WTC11 (cell line): ENCODE measurements at regions not wholly inside any gene's neighbourhood (a gene's known extent, or its start where the extent isn't known, plus 50 kb on each side); places are given as distances from the start of the nearest gene placed in this dataset.

ENCODE experiments used
- ATAC-seq: fragments of 200-7000 bp; cut with Tn5 transposase; 2 replicates; pipeline ENCODE4 v1.10.0; 2021; ENCODE audit warnings: mild to moderate bottlenecking, moderate library complexity
- CTCF ChIA-PET: fragments of 300-600 bp; sonication (Branson Sonifier 250); formaldehyde crosslinking; loops from one replicate; lab custom pipeline; 2021; ENCODE audit warnings: antibody characterized with exemption; lab: Charles Lee
- POLR2A ChIA-PET: fragments of 350-600 bp; sonication (Branson Sonifier 250); formaldehyde crosslinking; loops from one replicate; lab custom pipeline; 2021; ENCODE audit warnings: antibody characterized with exemption; lab: Charles Lee
- DNase-seq: peaks from one replicate; pipeline ENCODE4 v3.0.0; 2021; ENCODE audit warnings: low spot score
- H3K27ac Mint-ChIP-seq: 2 replicates; pipeline ENCODE4 v1.8.0; 2021; ENCODE audit warnings: mixed read lengths
- H3K27me3 Mint-ChIP-seq: 2 replicates; pipeline ENCODE4 v1.8.0; 2021; ENCODE audit warnings: low read depth, mild to moderate bottlenecking, moderate library complexity, mixed read lengths
- H3K36me3 Mint-ChIP-seq: 2 replicates; pipeline ENCODE4 v1.8.0; 2021; ENCODE audit warnings: mixed read lengths
- H3K4me1 Mint-ChIP-seq: 2 replicates; pipeline ENCODE4 v1.8.0; 2022; ENCODE audit warnings: mixed read lengths
- H3K4me3 Mint-ChIP-seq: 2 replicates; pipeline ENCODE4 v1.8.0; 2021; ENCODE audit warnings: mild to moderate bottlenecking, moderate library complexity, mixed read lengths
- H3K9me3 Mint-ChIP-seq: 2 replicates; pipeline ENCODE4 v1.8.0; 2021; ENCODE audit warnings: mixed read lengths
- CREB1 ChIP-seq: sonication (generic); formaldehyde crosslinking; IDR thresholded peaks from 2 replicates; pipeline ENCODE4 v1.8.0; 2023; ENCODE audit warnings: mild to moderate bottlenecking, missing genetic modification reagents
- CREM ChIP-seq: sonication (generic); formaldehyde crosslinking; IDR thresholded peaks from 2 replicates; pipeline ENCODE4 v1.8.1; 2022; ENCODE audit warnings: mild to moderate bottlenecking, missing genetic modification reagents, moderate library complexity
- ETV6 ChIP-seq: sonication (generic); formaldehyde crosslinking; IDR thresholded peaks from 2 replicates; pipeline ENCODE4 v1.8.1; 2022; ENCODE audit warnings: mild to moderate bottlenecking, missing genetic modification reagents
- FOXK1 ChIP-seq: sonication (generic); formaldehyde crosslinking; IDR thresholded peaks from 2 replicates; pipeline ENCODE4 v1.8.0; 2022; ENCODE audit warnings: mild to moderate bottlenecking, moderate library complexity, missing genetic modification reagents
- GTF2I ChIP-seq: fragments of 250-450 bp; sonication (Bioruptor Pico); conservative IDR thresholded peaks from 2 replicates; pipeline ENCODE4 v1.4.0; 2021; ENCODE audit warnings: mild to moderate bottlenecking
- IRF2 ChIP-seq: sonication (generic); formaldehyde crosslinking; IDR thresholded peaks from 2 replicates; pipeline ENCODE4 v1.8.0; 2022; ENCODE audit warnings: low read depth, missing genetic modification reagents, borderline replicate concordance
- RELA ChIP-seq: sonication (generic); formaldehyde crosslinking; IDR thresholded peaks from 2 replicates; pipeline ENCODE4 v1.8.1; 2022; ENCODE audit warnings: missing genetic modification reagents, mild to moderate bottlenecking, borderline replicate concordance
- TCF7 ChIP-seq: sonication (generic); formaldehyde crosslinking; IDR thresholded peaks from 2 replicates; pipeline ENCODE4 v1.8.0; 2022; ENCODE audit warnings: mild to moderate bottlenecking, low read depth, missing genetic modification reagents, moderate library complexity
- ZNF121 ChIP-seq: sonication (generic); formaldehyde crosslinking; IDR thresholded peaks from 2 replicates; pipeline ENCODE4 v1.8.0; 2023; ENCODE audit warnings: missing genetic modification reagents
- ZNF423 ChIP-seq: fragments of 250-450 bp; sonication (Bioruptor Pico); IDR thresholded peaks from 2 replicates; pipeline ENCODE4 v2.1.2; 2022; ENCODE audit warnings: mild to moderate bottlenecking, moderate library complexity
- ZNF671 ChIP-seq: fragments of 250-450 bp; sonication (Bioruptor Pico); IDR thresholded peaks from 2 replicates; pipeline ENCODE4 v1.8.0; 2021; ENCODE audit warnings: mild to moderate bottlenecking
- TF ChIP-seq, protein P1 (sequence below): fragments of 250-450 bp; sonication (Bioruptor Pico); IDR thresholded peaks from 2 replicates; pipeline ENCODE4 v1.9.0; 2021; ENCODE audit warnings: moderate library complexity, mild to moderate bottlenecking, inconsistent platforms, borderline replicate concordance
- TF ChIP-seq, protein P2 (sequence below): fragments of 250-450 bp; sonication (Bioruptor Pico); IDR thresholded peaks from 2 replicates; pipeline ENCODE4 v1.9.0; 2021; ENCODE audit warnings: mild to moderate bottlenecking
- TF ChIP-seq, protein P3 (sequence below): sonication (generic); formaldehyde crosslinking; IDR thresholded peaks from 2 replicates; pipeline ENCODE4 v1.8.1; 2022; ENCODE audit warnings: missing genetic modification reagents, borderline replicate concordance
- TF ChIP-seq, protein P4 (sequence below): sonication (generic); formaldehyde crosslinking; IDR thresholded peaks from 2 replicates; pipeline ENCODE4 v1.8.0; 2023; ENCODE audit warnings: missing genetic modification reagents
- TF ChIP-seq, protein P5 (sequence below): sonication (generic); formaldehyde crosslinking; conservative IDR thresholded peaks from 2 replicates; pipeline ENCODE4 v1.8.1; 2022; ENCODE audit warnings: mild to moderate bottlenecking, missing genetic modification reagents
- TF ChIP-seq, protein P6 (sequence below): sonication (generic); formaldehyde crosslinking; IDR thresholded peaks from 2 replicates; pipeline ENCODE4 v1.8.1; 2023; ENCODE audit warnings: mild to moderate bottlenecking, missing genetic modification reagents, borderline replicate concordance
- TF ChIP-seq, protein P7 (sequence below): sonication (generic); formaldehyde crosslinking; IDR thresholded peaks from 2 replicates; pipeline ENCODE4 v1.8.1; 2023; ENCODE audit warnings: mild to moderate bottlenecking, moderate library complexity, missing genetic modification reagents
- TF ChIP-seq, protein P8 (sequence below): sonication (generic); formaldehyde crosslinking; IDR thresholded peaks from 2 replicates; pipeline ENCODE4 v1.8.1; 2023; ENCODE audit warnings: mild to moderate bottlenecking, missing genetic modification reagents
- TF ChIP-seq, protein P9 (sequence below): sonication (generic); formaldehyde crosslinking; IDR thresholded peaks from 2 replicates; pipeline ENCODE4 v1.8.0; 2022; ENCODE audit warnings: mild to moderate bottlenecking, missing genetic modification reagents

DNA sequence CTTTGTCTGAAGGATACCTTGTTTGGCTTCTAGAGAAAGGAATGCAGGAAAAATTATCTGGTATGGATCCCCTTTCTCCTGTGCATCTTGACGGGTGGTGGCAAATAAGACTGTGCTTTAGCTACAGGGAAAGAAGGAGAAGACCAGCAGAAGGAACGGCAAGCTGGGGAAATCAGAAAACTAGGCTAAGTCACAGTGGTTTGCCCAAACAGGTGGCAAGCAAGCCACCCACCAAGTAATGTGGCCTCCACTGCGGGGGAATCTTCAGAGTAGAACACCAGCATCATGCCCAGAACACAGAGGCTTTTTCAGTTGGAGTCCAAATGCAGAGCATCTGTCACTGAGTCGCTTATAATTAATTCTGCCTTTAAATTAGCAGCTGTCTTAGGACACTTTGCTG lies 282.8 kb downstream of the PHF14 start:
- H3K36me3 Mint-ChIP-seq: no peaks in the 10 kb centered on the region
- H3K27me3 Mint-ChIP-seq: no peaks in the 10 kb centered on the region
- no peaks in the 10 kb centered on the region; the same call in 1 of the 2 replicates for H3K4me1 Mint-ChIP-seq
- no peak overlapping the region for H3K4me3 Mint-ChIP-seq
- H3K27ac Mint-ChIP-seq: no peak overlapping the region
- ChIA-PET POLR2A (no interaction called here), CTCF (no interaction called here)
- DNase-seq: no peak
- no peaks in the 10 kb centered on the region for H3K9me3 Mint-ChIP-seq
- ATAC-seq: no peak
- no peak for TF ChIP-seq FOXK1 (CRISPR knock-in tag)
- no peak for TF ChIP-seq GTF2I
- TF ChIP-seq, protein P1, sequence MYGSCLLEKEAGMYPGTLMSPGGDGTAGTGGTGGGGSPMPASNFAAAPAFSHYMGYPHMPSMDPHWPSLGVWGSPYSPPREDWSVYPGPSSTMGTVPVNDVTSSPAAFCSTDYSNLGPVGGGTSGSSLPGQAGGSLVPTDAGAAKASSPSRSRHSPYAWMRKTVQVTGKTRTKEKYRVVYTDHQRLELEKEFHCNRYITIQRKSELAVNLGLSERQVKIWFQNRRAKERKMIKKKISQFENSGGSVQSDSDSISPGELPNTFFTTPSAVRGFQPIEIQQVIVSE (CRISPR knock-in tag): no peak

DNA sequence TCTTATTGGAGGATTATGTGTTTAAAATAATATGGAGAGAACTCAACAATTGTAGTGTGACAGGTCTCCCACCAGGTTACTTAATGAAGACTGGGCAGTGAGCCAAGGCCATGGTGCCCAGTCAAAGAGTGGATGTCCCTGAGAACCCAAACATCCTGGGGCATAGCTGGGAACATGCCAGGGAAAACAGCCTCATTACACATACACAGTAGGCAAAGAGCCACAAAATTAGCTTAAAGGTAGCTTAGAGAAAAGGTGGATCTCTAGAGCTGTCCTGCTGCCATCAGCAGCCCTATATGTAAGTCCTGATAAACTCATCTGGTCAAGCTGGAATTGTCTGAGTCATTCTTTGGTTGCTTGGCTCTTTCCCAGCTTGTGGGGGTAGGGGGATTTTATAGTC lies 287.8 kb downstream of the PHF14 start:
- Mint-ChIP-seq H3K36me3 (no peaks in the 10 kb centered on the region), H3K4me3 (no peak overlapping the region), H3K27me3 (no peaks in the 10 kb centered on the region), H3K27ac (no peak overlapping the region), H3K4me1 (no peaks in the 10 kb centered on the region), H3K9me3 (peaks cover 9% of the 10 kb centered on the region)
- no peak for DNase-seq
- no peak for ATAC-seq
- ChIA-PET CTCF (no interaction called here), POLR2A (no interaction called here)
- TF ChIP-seq ZNF121 (CRISPR knock-in tag) (no peak), RELA (CRISPR knock-in tag) (no peak), ZNF671 (CRISPR knock-in tag) (no peak), IRF2 (CRISPR knock-in tag) (no peak), ETV6 (no peak), TCF7 (CRISPR knock-in tag) (no peak), GTF2I (no peak), CREM (CRISPR knock-in tag) (no peak), CREB1 (CRISPR knock-in tag) (no peak), ZNF423 (no peak)
- TF ChIP-seq, protein P2, sequence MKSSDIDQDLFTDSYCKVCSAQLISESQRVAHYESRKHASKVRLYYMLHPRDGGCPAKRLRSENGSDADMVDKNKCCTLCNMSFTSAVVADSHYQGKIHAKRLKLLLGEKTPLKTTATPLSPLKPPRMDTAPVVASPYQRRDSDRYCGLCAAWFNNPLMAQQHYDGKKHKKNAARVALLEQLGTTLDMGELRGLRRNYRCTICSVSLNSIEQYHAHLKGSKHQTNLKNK (CRISPR knock-in tag): no peak
- TF ChIP-seq, protein P3, sequence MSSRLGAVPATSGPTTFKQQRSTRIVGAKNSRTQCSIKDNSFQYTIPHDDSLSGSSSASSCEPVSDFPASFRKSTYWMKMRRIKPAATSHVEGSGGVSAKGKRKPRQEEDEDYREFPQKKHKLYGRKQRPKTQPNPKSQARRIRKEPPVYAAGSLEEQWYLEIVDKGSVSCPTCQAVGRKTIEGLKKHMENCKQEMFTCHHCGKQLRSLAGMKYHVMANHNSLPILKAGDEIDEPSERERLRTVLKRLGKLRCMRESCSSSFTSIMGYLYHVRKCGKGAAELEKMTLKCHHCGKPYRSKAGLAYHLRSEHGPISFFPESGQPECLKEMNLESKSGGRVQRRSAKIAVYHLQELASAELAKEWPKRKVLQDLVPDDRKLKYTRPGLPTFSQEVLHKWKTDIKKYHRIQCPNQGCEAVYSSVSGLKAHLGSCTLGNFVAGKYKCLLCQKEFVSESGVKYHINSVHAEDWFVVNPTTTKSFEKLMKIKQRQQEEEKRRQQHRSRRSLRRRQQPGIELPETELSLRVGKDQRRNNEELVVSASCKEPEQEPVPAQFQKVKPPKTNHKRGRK (CRISPR knock-in tag): no peak
- TF ChIP-seq, protein P4, sequence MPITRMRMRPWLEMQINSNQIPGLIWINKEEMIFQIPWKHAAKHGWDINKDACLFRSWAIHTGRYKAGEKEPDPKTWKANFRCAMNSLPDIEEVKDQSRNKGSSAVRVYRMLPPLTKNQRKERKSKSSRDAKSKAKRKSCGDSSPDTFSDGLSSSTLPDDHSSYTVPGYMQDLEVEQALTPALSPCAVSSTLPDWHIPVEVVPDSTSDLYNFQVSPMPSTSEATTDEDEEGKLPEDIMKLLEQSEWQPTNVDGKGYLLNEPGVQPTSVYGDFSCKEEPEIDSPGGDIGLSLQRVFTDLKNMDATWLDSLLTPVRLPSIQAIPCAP (CRISPR knock-in tag): no peak
- TF ChIP-seq, protein P5, sequence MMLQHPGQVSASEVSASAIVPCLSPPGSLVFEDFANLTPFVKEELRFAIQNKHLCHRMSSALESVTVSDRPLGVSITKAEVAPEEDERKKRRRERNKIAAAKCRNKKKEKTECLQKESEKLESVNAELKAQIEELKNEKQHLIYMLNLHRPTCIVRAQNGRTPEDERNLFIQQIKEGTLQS (CRISPR knock-in tag): no peak
- TF ChIP-seq, protein P6, sequence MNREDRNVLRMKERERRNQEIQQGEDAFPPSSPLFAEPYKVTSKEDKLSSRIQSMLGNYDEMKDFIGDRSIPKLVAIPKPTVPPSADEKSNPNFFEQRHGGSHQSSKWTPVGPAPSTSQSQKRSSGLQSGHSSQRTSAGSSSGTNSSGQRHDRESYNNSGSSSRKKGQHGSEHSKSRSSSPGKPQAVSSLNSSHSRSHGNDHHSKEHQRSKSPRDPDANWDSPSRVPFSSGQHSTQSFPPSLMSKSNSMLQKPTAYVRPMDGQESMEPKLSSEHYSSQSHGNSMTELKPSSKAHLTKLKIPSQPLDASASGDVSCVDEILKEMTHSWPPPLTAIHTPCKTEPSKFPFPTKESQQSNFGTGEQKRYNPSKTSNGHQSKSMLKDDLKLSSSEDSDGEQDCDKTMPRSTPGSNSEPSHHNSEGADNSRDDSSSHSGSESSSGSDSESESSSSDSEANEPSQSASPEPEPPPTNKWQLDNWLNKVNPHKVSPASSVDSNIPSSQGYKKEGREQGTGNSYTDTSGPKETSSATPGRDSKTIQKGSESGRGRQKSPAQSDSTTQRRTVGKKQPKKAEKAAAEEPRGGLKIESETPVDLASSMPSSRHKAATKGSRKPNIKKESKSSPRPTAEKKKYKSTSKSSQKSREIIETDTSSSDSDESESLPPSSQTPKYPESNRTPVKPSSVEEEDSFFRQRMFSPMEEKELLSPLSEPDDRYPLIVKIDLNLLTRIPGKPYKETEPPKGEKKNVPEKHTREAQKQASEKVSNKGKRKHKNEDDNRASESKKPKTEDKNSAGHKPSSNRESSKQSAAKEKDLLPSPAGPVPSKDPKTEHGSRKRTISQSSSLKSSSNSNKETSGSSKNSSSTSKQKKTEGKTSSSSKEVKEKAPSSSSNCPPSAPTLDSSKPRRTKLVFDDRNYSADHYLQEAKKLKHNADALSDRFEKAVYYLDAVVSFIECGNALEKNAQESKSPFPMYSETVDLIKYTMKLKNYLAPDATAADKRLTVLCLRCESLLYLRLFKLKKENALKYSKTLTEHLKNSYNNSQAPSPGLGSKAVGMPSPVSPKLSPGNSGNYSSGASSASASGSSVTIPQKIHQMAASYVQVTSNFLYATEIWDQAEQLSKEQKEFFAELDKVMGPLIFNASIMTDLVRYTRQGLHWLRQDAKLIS: no peak
- TF ChIP-seq, protein P7, sequence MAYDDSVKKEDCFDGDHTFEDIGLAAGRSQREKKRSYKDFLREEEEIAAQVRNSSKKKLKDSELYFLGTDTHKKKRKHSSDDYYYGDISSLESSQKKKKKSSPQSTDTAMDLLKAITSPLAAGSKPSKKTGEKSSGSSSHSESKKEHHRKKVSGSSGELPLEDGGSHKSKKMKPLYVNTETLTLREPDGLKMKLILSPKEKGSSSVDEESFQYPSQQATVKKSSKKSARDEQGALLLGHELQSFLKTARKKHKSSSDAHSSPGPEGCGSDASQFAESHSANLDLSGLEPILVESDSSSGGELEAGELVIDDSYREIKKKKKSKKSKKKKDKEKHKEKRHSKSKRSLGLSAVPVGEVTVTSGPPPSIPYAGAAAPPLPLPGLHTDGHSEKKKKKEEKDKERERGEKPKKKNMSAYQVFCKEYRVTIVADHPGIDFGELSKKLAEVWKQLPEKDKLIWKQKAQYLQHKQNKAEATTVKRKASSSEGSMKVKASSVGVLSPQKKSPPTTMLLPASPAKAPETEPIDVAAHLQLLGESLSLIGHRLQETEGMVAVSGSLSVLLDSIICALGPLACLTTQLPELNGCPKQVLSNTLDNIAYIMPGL (CRISPR knock-in tag): no peak
- TF ChIP-seq, protein P8, sequence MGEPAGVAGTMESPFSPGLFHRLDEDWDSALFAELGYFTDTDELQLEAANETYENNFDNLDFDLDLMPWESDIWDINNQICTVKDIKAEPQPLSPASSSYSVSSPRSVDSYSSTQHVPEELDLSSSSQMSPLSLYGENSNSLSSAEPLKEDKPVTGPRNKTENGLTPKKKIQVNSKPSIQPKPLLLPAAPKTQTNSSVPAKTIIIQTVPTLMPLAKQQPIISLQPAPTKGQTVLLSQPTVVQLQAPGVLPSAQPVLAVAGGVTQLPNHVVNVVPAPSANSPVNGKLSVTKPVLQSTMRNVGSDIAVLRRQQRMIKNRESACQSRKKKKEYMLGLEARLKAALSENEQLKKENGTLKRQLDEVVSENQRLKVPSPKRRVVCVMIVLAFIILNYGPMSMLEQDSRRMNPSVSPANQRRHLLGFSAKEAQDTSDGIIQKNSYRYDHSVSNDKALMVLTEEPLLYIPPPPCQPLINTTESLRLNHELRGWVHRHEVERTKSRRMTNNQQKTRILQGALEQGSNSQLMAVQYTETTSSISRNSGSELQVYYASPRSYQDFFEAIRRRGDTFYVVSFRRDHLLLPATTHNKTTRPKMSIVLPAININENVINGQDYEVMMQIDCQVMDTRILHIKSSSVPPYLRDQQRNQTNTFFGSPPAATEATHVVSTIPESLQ (CRISPR knock-in tag): no peak
- TF ChIP-seq, protein P9, sequence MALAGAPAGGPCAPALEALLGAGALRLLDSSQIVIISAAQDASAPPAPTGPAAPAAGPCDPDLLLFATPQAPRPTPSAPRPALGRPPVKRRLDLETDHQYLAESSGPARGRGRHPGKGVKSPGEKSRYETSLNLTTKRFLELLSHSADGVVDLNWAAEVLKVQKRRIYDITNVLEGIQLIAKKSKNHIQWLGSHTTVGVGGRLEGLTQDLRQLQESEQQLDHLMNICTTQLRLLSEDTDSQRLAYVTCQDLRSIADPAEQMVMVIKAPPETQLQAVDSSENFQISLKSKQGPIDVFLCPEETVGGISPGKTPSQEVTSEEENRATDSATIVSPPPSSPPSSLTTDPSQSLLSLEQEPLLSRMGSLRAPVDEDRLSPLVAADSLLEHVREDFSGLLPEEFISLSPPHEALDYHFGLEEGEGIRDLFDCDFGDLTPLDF (CRISPR knock-in tag): no peak
